Panc1 (cell line): ENCODE measurements at regions not wholly inside any gene's neighbourhood (a gene's known extent, or its start where the extent isn't known, plus 50 kb on each side); places are given as distances from the start of the nearest gene placed in this dataset.
"Not testable (repeated sequence)": the region's sequence is repeated elsewhere in the genome, so short reads cannot be mapped to it uniquely, and the experiment has no call there.

ENCODE experiments used
- ATAC-seq: fragments of 200-7000 bp; cut with Tn5 transposase; 2 replicates; pipeline ENCODE4 v1.9.1; 2020; ENCODE audit warnings: mild to moderate bottlenecking, moderate library complexity
- BruUV-seq: library from RNA; stranded (reverse); fragments of 400-500 nt; replicated peaks from 2 replicates; lab custom pipeline; 2021; lab: Mats Ljungman, UMichigan
- CTCF ChIA-PET: fragments of 300-600 bp; sonication (Branson Sonifier 250); formaldehyde crosslinking; loops from one replicate; lab custom pipeline; 2022; ENCODE audit warnings: antibody characterized with exemption; lab: Charles Lee
- POLR2A ChIA-PET: fragments of 300-600 bp; sonication (Branson Sonifier 250); formaldehyde crosslinking; loops from one replicate; lab custom pipeline; 2022; ENCODE audit warnings: antibody characterized with exemption; lab: Charles Lee
- DNase-seq: peaks from one replicate; pipeline ENCODE4 v3.0.0-alpha.2; 2010; ENCODE audit warnings: low read depth, low spot score
- H3K27ac ChIP-seq: 2 replicates; pipeline ENCODE4 v1.5.1; 2011; ENCODE audit warnings: mild to moderate bottlenecking, low read length, inconsistent platforms
- H3K27me3 ChIP-seq: fragments of 200-500 bp; sonication (Bioruptor generic); 2 replicates; pipeline ENCODE4 v1.6.0; 2014; ENCODE audit warnings: low read length, inconsistent platforms; ENCODE audit not compliant: control insufficient read depth, insufficient read depth
- H3K36me3 ChIP-seq: fragments of 200-500 bp; sonication (Bioruptor generic); 2 replicates; pipeline ENCODE4 v1.5.1; 2014; ENCODE audit warnings: inconsistent platforms, mild to moderate bottlenecking, low read length, moderate library complexity; ENCODE audit not compliant: control insufficient read depth, insufficient read depth
- H3K4me1 ChIP-seq: 2 replicates; pipeline ENCODE4 v1.5.1; 2011; ENCODE audit warnings: inconsistent platforms, mild to moderate bottlenecking, low read length, moderate library complexity; ENCODE audit not compliant: control insufficient read depth, insufficient read depth
- H3K4me3 ChIP-seq, 2 experiments: 2 replicates each; pipeline ENCODE4 v1.5.1; 2011 to 2012; ENCODE audit warnings: low read depth in 2 of 2, low read length in 2 of 2, mild to moderate bottlenecking in 2 of 2, inconsistent platforms in 1 of 2, moderate library complexity in 1 of 2
- H3K9me3 ChIP-seq: fragments of 200-500 bp; sonication (Bioruptor generic); 2 replicates; pipeline ENCODE4 v1.5.1; 2014; ENCODE audit warnings: low read depth, mild to moderate bottlenecking, inconsistent platforms, low read length, moderate library complexity; ENCODE audit not compliant: control insufficient read depth, insufficient read depth
- POLR2AphosphoS5 ChIP-seq: IDR thresholded peaks from 2 replicates; pipeline ENCODE4 v1.6.1; 2012; ENCODE audit warnings: mild to moderate bottlenecking, low read depth, low read length, moderate library complexity
- SIN3A ChIP-seq: IDR thresholded peaks from 2 replicates; pipeline ENCODE4 v1.6.1; 2012; ENCODE audit warnings: low read depth, mild to moderate bottlenecking, low read length, moderate library complexity, borderline replicate concordance; ENCODE audit not compliant: insufficient read depth
- TCF7L2 ChIP-seq: IDR thresholded peaks from 2 replicates; pipeline ENCODE4 v1.6.1; 2011; ENCODE audit warnings: mild to moderate bottlenecking, low read depth, low read length, inconsistent platforms
- in situ Hi-C: cut with HindIII; loops from 2 replicates; pipeline ENCODE4 v1.10.0; 2016; ENCODE audit warnings: low sequenced_read_pairs, low pct_unique_long_range_greater_than_20kb
- intact Hi-C: fragments of 100-400 bp; cut with micrococcal nuclease; formaldehyde crosslinking; loops from one replicate; pipeline ENCODE4 v1.10.0; 2022; ENCODE audit not compliant: unreplicated experiment
- TF ChIP-seq, protein P1 (sequence below): fragments of 450-650 bp; IDR thresholded peaks from 2 replicates; pipeline ENCODE4 v1.5.1; 2017; ENCODE audit warnings: mild to moderate bottlenecking
- TF ChIP-seq, protein P2 (sequence below), 2 experiments: IDR thresholded peaks; 2 replicates each; pipeline ENCODE4 v1.6.1; 2011 to 2012; ENCODE audit warnings: low read depth in 2 of 2, control low read depth in 1 of 2, low read length in 1 of 2, mild to moderate bottlenecking in 1 of 2, moderate library complexity in 1 of 2; ENCODE audit not compliant: insufficient read depth in 1 of 2

GRCh38 chr4:60726779-60727178 is 473.3 kb upstream of the ADGRL3 start:
- intact Hi-C loops (no loop called here), in situ Hi-C loops (no loop called here)
- ATAC-seq (no peak), DNase-seq (no peak)
- no peaks in the 10 kb centered on the region for H3K4me1 ChIP-seq
- no peak overlapping the region for H3K4me3 ChIP-seq
- no TSS peak for BruUV-seq
- no peak overlapping the region for H3K27ac ChIP-seq
- no peaks in the 10 kb centered on the region for H3K36me3 ChIP-seq
- no peak for TF ChIP-seq POLR2AphosphoS5
- no peak for TF ChIP-seq TCF7L2
- TF ChIP-seq SIN3A, result no peak
- TF ChIP-seq, protein P1, sequence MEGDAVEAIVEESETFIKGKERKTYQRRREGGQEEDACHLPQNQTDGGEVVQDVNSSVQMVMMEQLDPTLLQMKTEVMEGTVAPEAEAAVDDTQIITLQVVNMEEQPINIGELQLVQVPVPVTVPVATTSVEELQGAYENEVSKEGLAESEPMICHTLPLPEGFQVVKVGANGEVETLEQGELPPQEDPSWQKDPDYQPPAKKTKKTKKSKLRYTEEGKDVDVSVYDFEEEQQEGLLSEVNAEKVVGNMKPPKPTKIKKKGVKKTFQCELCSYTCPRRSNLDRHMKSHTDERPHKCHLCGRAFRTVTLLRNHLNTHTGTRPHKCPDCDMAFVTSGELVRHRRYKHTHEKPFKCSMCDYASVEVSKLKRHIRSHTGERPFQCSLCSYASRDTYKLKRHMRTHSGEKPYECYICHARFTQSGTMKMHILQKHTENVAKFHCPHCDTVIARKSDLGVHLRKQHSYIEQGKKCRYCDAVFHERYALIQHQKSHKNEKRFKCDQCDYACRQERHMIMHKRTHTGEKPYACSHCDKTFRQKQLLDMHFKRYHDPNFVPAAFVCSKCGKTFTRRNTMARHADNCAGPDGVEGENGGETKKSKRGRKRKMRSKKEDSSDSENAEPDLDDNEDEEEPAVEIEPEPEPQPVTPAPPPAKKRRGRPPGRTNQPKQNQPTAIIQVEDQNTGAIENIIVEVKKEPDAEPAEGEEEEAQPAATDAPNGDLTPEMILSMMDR, result no peak
- TF ChIP-seq, protein P2, sequence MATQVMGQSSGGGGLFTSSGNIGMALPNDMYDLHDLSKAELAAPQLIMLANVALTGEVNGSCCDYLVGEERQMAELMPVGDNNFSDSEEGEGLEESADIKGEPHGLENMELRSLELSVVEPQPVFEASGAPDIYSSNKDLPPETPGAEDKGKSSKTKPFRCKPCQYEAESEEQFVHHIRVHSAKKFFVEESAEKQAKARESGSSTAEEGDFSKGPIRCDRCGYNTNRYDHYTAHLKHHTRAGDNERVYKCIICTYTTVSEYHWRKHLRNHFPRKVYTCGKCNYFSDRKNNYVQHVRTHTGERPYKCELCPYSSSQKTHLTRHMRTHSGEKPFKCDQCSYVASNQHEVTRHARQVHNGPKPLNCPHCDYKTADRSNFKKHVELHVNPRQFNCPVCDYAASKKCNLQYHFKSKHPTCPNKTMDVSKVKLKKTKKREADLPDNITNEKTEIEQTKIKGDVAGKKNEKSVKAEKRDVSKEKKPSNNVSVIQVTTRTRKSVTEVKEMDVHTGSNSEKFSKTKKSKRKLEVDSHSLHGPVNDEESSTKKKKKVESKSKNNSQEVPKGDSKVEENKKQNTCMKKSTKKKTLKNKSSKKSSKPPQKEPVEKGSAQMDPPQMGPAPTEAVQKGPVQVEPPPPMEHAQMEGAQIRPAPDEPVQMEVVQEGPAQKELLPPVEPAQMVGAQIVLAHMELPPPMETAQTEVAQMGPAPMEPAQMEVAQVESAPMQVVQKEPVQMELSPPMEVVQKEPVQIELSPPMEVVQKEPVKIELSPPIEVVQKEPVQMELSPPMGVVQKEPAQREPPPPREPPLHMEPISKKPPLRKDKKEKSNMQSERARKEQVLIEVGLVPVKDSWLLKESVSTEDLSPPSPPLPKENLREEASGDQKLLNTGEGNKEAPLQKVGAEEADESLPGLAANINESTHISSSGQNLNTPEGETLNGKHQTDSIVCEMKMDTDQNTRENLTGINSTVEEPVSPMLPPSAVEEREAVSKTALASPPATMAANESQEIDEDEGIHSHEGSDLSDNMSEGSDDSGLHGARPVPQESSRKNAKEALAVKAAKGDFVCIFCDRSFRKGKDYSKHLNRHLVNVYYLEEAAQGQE (IDR thresholded peaks at IDR 0.05; ENCODE audit: insufficient read depth in 1 of 2, low read depth in 2 of 2, low read length in 1 of 2), result no peak
- CTCF ChIA-PET, result no interaction called here
- H3K9me3 ChIP-seq, result no peaks in the 10 kb centered on the region
- no peaks in the 10 kb centered on the region for H3K27me3 ChIP-seq
- POLR2A ChIA-PET, result no interaction called here

DNA sequence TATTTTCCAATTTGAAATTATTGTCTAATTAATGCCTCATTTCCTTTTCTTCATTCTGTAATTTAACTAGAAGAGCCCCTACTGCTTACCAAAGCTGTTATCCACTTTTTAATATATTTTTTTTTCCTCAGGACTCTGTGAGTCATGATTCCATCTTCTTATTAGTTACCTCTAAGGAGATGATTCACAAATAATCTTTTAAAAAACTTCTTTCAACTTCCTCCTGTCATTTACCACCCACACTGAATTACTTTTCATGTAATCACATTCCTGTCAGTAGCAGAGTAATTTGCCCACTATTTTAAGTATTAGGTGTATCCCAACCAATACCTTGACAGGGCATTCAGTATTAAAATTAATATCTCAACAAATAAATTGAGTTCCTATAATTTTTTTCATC is 470.9 kb upstream of the ADGRL3 start:
- ChIA-PET POLR2A (no interaction called here), CTCF (interaction anchor here (0.6 kb wide), 1 partner anchor 116 kb away, joined by 3 read pairs; no protein-coding TSS in a partner anchor)
- DNase-seq (no peak), ATAC-seq (no peak)
- TF ChIP-seq, protein P2 (IDR thresholded peaks at IDR 0.05; ENCODE audit: insufficient read depth in 1 of 2, low read depth in 2 of 2, low read length in 1 of 2), result no peak
- TF ChIP-seq, protein P1, result no peak
- TF ChIP-seq POLR2AphosphoS5, result no peak
- TF ChIP-seq TCF7L2, result no peak
- no peak for TF ChIP-seq SIN3A
- in situ Hi-C loops, result no loop called here
- Histone ChIP-seq H3K9me3 (no peaks in the 10 kb centered on the region), H3K36me3 (no peaks in the 10 kb centered on the region), H3K27me3 (no peaks in the 10 kb centered on the region), H3K27ac (no peak overlapping the region), H3K4me1 (no peaks in the 10 kb centered on the region), H3K4me3 (no peak overlapping the region)
- intact Hi-C loops, result no loop called here
- BruUV-seq, result no TSS peak

DNA sequence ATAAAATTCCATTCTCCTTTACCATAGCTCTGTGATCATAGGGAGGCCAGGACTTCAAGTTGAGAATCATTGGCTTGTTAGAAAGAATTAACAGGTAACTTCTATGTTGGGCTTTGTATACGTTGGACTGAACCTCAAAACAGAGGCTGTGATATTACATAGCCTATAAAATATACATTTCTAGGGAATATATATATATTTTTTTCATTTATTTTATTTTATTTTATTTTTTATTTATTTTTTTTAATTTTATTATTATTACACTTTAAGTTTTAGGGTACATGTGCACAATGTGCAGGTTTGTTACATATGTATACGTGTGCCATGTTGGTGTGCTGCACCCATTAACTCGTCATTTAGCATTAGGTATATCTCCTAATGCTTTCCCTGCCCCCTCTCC is 470.4 kb upstream of the ADGRL3 start:
- intact Hi-C loops, CTCF ChIA-PET, H3K36me3 ChIP-seq, H3K9me3 ChIP-seq, POLR2A ChIA-PET, H3K4me3 ChIP-seq, in situ Hi-C loops, BruUV-seq, H3K4me1 ChIP-seq, H3K27ac ChIP-seq, ATAC-seq, H3K27me3 ChIP-seq, DNase-seq: not testable (repeated sequence)
